ENCODE measurements at regions not wholly inside any gene's neighbourhood (a gene's known extent, or its start where the extent isn't known, plus 50 kb on each side); places are given as distances from the start of the nearest gene placed in this dataset.
"Not testable (repeated sequence)": the region's sequence is repeated elsewhere in the genome, so short reads cannot be mapped to it uniquely, and the experiment has no call there.

DNA sequence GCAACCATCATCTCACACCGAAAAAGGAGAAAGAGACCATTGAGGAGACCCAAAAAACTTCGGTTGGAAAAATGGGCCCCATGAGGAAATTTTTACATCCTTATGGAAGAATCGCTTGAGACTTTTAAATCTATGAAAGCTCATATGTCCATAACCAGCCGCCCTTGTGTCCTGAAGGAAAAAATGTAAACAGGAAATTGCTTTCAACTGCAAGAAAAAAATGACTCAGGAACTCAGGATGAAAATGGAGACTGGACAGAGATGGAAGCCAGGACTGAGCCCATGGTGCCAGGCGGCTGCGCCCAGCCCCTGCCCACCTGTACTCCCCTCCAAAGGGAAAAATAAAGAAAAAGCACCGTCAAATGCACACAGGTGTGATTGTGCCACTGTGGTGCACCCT lies 81.5 kb upstream of the SLC66A3 start:
- no peak for DNase-seq (ENCODE audit: low read depth)

- no peak for DNase-seq (ENCODE audit: low read depth)
Measured at GRCh38 chr2:11074246-11074820, 80.9 kb upstream of the SLC66A3 start.

DNA sequence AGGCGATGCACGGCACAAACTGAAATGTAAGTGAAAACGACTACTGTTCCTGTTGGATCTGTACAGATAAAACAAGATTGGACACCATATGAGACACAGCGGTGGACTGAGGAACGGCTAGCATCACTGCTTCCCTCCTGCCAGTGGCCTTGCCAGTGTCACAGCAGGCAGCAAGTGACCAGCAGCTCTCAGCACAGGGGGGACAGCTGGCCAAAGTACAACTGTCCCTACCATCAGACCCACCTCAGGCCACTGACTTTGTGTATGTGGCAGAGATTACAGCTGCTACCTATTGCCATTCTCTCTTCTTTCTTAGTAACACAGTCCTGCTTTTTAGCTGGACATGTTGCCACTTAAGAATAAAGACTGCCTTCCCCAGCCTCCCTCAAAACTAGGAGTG lies 80.0 kb upstream of the SLC66A3 start:
- DNase-seq (ENCODE audit: low read depth), result no peak

GRCh38 chr2:11077411-11077810 lies 77.9 kb upstream of the SLC66A3 start:
- DNase-seq (ENCODE audit: low read depth), result no peak

GRCh38 chr2:11079136-11079824 lies 76.0 kb upstream of the SLC66A3 start:
- no peak for DNase-seq (ENCODE audit: low read depth)

DNA sequence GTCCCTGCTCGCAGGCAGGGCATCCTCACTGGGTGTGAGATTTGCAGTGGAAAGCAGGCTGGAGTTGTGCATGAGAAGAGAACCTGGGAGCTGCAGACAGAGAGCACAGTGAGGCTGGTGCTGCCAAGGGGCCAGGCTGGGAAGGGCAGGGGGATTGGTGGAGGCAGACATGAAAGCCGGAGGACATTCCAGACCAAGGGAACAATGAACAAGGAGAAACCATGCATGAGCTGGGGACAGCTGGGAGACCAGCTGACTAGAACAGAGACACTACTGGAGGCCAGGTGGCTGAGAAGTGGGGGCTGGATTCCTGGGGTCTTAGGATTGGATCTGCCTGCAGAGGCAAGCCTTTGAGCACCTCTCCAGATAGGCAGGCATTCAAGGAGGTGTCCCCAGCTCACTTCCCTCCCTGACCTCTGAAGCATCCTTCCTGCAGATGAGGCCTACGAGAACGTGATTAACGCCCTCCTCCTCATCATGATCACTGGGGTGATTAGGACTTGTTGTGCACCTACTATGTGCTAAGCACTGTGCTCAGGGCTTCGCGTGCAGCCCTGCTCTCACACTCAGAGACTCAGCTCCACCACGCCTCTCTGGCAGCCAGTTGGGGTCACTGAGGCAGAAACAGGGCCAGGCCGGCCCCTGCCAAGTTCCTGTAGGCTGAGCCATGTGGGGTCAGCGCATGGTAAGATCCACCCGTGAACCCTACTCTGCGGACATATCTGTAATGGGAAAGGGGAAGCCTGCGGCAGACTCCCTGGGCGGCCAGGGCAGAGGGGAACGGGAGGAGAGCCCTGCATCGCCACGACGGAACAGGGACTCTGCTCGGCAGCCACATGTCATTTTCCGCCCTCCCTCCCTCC lies 74.8 kb upstream of the SLC66A3 start:
- DNase-seq (ENCODE audit: low read depth), result no peak

- DNase-seq (ENCODE audit: low read depth), result no peak
Measured at GRCh38 chr2:11082880-11083279, 72.4 kb upstream of the SLC66A3 start.

DNA sequence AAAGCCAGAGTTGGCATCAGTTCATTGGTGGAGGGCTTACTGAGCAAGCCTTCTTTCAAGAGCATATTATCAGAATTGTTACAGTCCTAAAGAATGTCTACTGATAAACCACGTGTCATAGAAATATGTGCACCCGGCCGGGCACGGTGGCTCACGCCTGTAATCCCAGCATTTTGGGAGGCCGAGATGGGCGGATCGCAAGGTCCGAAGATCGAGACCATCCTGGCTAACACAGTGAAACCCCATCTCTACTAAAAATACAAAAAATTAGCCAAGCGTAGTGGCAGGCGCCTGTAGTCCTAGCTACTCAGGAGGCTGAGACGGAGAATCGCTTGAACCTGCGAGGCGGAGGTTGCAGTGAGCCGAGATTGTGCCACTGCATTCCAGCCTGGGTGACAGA lies 66.4 kb upstream of the SLC66A3 start:
- DNase-seq (ENCODE audit: low read depth), result not testable (repeated sequence)

DNA sequence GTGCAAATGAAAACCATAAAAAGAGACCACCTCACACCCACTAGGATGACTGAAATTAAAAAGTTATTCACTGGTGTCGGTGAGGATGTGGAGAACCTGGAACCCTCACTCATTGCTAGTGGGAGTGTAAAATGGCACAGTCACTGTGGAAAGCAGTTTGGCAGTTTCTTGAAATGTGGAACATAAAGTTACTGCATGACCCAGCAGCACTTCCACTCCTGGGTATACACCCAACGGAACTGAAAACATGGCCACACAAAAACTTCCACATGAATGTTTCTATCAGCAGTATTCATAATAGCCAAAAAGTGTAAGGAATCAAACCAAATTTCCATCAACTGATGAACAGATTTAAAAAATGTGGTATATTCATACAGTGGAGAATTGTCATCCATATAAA lies 65.1 kb upstream of the SLC66A3 start:
- no peak for DNase-seq (ENCODE audit: low read depth)

GRCh38 chr2:11092701-11093335 lies 62.4 kb upstream of the SLC66A3 start:
- DNase-seq (ENCODE audit: low read depth), result no peak

DNA sequence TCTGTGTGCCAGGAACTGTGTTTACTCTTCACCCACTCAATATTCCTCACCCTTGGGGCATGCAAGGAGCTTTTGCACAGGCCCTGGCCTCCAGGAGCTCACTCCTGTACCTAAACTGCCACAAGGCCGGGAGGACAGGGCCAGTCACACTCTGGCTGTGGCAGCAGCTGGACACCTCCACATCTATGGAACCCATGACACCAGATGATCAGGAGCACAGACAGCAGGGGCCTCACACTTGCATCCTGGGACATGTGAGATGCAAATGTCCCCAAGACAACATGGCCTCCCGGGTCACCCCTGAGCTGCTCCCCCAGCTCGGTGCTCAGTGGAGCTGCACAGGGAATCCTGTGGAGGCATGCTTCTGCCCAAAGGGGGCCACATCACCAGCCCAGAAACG lies 61.8 kb upstream of the SLC66A3 start:
- no peak for DNase-seq (ENCODE audit: low read depth)

DNA sequence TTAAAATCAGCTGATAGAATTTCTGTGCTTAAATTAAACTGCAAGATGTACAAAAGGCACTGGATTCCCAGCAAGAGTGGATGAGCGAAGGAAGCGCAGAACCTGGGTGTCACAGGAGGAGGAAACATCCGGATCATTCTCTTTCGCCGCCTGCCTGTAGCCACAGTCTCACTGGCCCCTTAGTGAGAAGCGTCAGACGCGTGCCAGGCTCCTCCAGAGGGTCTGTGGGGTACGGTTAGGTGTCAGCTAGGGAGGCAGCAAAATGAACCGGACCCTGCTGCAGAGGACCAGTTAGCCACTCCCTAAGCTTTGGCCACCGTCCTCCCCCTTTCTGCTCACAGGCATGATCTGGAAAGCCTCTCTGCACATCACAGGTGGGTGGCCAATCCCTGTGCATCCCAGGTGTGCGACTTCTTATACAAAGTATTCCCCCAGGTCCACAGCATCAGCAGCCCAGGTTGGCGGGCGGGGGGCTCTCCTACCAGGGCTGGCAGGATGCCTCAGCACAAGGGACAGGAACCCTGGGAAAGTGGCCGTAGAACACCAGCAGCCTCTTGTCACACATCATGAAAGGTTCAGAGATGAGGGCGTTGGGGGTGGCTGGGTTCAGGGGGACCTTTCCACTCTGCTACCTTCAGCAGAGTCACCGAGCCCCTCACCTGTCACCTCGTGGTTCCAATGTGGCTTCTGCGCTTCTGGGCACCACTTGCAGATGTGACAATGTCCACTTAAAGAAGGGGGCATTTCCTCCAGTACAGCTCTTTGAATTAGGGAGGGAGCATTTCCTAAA lies 61.1 kb upstream of the SLC66A3 start:
- DNase-seq (ENCODE audit: low read depth), result no peak

GRCh38 chr2:11096591-11096990 lies 58.7 kb upstream of the SLC66A3 start:
- no peak for DNase-seq (ENCODE audit: low read depth)

DNA sequence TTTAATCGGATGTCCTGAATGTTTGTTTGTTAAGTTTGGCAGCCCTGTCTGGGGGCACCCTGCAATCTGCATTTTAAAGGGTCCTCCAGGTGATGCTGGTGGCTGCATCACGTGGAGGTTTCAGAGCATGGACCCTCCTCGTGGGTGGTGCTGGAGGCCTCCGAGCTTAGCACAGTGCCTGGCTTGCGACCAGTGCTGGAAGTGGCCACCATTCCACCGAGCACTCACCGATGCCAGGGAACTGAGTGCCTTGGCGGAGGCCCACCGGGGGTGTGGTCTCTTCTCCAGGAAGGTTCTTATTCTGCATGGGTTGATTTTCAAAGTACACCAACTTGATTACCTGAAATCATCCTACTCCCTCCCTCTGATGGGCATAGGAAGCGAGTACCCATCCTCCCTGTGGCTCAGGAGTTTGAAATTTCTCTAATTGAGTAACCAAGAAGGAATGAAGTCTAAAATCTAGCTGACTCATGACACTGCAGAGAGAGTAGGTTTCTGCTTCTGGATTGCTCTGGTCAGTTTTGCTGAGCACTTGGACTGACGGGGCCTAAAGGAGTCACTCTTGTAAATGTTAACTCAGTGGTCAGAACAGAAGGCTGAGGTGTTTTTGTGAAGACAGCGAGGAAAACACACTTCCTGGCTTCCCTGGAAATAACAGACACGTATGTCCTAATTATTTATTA lies 58.1 kb upstream of the SLC66A3 start:
- DNase-seq (ENCODE audit: low read depth), result peak; percentile 40

DNA sequence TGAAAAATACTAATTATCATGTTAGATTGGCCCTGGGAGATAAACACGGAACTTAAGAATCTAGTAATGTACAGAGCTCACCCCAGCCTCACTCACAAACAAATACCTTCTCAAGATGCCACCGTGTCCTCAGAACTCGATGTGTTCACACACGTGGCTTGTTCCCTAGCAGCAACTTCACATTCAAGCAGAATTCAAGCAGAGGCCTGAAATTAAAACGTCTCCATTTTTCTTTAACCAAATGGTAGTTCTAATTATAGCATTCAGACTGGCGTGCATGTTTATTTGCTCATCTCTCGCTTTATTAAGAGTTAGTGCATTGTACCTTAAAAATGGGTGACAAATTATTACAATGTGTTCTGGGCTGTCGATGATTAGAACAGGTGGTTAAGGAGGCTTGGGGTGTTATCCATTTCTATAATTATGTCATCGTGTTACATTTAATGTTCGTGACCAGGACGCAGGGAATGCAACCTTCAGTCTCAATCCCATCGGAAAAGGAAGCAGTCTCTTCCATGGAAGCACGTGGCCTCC lies 57.3 kb upstream of the SLC66A3 start:
- DNase-seq (ENCODE audit: low read depth), result no peak

- DNase-seq (ENCODE audit: low read depth), result no peak
Measured at GRCh38 chr2:11099122-11100065, 55.9 kb upstream of the SLC66A3 start.

DNA sequence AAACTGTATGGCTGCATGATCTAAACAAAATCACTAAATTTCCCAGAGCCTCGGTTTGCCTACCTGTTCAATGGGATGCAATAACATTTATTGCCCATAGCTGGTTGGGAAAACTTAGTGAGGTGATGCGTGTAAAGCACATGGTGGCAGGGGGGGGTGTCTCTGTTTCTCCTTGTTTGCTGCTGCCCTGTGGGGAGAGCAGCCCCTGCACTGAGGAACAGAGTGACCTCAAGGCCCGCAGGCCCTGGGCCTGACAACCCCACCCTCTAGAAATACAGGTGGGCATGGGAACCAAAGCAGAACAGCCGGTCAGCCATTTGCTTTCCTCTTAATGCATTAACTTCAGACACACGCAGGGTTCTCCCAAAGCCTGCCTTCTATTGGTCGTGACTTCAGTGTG lies 55.1 kb upstream of the SLC66A3 start:
- DNase-seq (ENCODE audit: low read depth), result no peak

DNA sequence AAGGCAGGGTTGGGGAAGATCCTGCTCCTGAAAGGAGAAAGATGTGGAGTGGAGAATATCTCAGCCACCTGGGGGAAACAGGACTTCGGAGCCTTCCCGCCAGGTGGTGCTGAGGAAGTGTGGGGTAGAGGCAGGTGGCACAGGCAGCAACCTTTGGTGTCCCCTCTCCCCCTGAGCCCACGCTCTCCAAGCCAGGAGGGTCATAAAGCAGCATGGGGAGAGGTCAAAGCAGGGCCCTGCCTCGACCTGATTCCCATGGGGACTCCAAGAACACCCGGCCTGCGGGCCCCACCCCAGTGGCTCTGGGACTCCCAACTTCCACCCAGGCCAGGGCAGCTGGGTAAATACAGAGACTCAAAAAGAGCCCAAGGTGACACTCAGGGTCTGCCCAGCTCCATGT lies 54.3 kb upstream of the SLC66A3 start:
- DNase-seq (ENCODE audit: low read depth), result no peak

DNA sequence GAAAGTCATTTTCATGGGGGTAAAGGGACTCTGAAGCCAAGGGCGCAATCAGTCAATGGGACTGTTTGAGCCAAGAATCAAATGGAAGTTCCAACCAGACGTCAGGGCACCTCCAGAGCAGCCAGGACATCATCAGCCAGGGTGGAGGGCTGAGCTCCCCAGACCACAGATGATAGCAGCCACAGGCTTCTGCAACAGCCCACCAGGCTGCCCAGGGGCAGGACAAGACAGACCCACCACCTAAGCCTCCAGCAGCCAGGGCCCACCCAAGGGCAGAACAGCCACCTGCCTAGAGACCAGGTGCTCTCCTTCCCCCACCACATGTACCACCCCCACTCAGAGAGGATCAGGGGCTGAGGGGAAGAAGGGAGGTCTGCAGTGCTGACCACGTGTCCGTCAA lies 53.8 kb upstream of the SLC66A3 start:
- no peak for DNase-seq (ENCODE audit: low read depth)

GRCh38 chr2:11102466-11102865 lies 52.8 kb upstream of the SLC66A3 start:
- no peak for DNase-seq (ENCODE audit: low read depth)
